Umbilical cord (tissue), 1 donor: ENCODE measurements at regions not wholly inside any gene's neighbourhood (a gene's known extent, or its start where the extent isn't known, plus 50 kb on each side); places are given as distances from the start of the nearest gene placed in this dataset.
A peak's percentile ranks its signal among the peaks of the same experiment; 100 is the strongest.
"Not testable (repeated sequence)": the region's sequence is repeated elsewhere in the genome, so short reads cannot be mapped to it uniquely, and the experiment has no call there.

Experiments
- DNase-seq: peaks from one replicate; pipeline ENCODE4 v3.0.0-alpha.2; 2015; ENCODE audit warnings: low spot score

GRCh38 chr12:131287015-131287937 lies 333.6 kb downstream of the ADGRD1 start:
- DNase-seq: no peak

DNA sequence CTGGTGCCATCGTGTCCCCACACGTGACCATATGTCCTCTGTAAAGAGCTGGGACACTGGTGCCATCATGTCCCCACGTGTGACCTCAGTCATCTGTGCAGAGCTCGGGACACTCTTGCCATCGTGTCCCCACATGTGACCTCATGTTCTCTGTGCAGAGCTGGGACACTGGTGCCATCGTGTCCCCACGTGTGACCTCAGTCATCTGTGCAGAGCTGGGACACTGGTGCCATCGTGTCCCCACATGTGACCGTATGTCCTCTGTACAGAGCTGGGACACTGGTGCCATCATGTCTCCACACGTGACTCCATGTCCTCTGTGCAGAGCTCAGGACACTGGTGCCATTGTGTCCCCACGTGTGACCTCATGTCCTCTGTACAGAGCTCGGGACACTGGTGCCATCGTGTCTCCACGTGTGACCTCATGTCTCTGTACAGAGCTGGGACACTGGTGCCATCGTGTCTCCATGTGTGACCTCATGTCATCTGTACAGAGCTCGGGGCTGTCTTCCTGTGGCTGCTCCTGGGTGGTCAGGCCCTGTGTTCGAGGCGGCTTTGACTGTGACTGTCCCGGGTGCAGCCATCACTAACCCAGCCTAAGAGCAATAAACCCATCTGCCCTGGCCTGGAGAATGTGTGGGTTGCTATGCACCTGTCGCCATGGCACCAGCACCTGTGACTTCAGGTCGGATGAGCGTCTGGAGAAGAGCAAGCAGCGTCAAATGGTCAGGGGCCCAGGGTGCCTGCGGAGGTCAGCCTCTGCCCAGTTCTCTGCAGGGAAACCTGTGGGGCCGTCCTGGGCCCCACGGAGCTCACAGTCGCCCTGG lies 334.4 kb downstream of the ADGRD1 start:
- DNase-seq: no peak

- not testable (repeated sequence) for DNase-seq
Measured at GRCh38 chr12:131288765-131289695, 335.3 kb downstream of the ADGRD1 start.

DNA sequence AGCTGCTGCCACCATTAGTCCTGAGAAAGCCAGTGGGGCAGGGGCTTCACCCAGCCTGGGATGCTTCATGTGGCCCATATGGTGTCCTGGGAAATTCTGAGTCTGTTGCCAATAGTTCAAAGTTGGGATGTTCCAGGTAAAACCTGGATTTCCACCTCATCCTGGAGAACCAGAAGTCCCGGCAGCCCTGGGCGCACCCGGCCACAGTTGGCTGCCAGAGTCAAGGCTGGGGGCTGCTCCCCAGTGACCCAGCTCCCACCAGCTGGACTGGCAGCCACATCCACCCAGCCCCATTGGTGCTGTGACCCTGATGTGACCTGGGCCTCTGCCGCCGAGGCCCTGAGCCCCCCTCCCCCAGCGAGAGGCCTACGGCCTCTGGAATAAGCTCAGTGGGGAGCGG lies 336.1 kb downstream of the ADGRD1 start:
- not testable (repeated sequence) for DNase-seq

DNA sequence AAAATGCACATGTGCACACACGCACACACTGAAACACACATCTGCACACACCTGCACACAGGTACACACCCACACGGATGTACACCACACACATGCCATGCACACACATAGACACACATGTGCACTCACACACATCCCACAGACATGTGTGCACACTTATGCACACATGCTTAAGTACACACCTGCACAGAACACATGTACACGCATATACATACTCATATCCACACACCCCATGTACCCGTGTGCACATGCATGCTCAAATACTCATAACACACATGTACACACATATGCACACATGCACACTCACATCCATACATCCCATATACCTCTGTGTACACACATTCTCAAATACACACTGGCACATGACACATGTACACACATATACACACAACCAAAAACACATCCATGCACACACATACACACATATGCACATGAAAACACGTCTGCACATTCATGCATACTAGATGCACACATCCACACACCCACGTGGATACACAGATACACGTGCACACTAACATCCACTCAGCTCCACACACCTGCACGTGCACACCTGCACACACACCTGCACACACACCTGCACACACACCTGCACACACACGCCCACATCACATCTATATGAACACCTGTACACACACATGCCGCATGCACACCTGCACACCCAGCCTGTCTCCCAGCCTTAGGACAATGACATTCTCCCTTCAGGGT lies 336.7 kb downstream of the ADGRD1 start:
- DNase-seq: no peak

GRCh38 chr12:131293071-131294015 lies 339.6 kb downstream of the ADGRD1 start:
- DNase-seq: peak; percentile 9

DNA sequence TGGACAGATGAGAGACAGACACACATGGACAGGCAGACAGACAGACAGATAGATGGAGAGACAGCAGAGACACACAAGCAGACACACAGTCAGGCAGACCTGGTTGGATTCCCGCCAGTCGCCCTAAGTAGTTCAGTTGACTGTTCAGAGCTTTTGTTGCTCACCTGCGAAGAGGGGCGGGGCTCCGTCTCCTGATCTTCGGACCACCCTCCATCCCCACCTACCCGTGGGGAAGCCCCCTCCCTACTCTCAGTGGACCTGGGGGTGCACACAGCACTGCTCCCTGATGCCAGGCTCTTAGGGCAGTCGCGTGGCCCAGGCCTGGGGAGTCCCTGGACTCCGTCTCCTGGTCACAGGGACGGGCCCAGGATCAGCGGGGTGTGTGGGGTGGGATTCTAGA lies 341.0 kb downstream of the ADGRD1 start:
- not testable (repeated sequence) for DNase-seq

- not testable (repeated sequence) for DNase-seq
Measured at GRCh38 chr12:131295117-131295516, 341.4 kb downstream of the ADGRD1 start.

DNA sequence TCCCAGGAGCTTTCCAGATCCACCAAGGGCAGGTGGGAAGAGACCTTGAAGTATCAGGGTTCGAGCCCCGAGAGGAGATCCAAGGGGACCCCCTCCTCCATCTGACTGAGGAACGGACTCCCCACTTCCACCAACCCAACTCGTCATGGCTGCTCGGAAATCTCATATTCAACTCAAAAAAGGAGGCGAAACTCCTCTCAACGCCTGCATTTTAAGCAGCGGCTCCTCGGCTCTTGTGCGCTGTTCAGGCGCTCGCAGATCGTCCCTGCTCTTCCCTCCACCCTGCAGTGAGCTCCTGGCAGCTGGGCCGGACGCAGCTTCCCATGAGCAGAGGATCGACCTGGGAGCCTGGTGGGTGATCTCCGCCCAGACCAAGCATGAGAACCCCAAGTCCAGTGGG lies 341.9 kb downstream of the ADGRD1 start:
- DNase-seq: not testable (repeated sequence)

DNA sequence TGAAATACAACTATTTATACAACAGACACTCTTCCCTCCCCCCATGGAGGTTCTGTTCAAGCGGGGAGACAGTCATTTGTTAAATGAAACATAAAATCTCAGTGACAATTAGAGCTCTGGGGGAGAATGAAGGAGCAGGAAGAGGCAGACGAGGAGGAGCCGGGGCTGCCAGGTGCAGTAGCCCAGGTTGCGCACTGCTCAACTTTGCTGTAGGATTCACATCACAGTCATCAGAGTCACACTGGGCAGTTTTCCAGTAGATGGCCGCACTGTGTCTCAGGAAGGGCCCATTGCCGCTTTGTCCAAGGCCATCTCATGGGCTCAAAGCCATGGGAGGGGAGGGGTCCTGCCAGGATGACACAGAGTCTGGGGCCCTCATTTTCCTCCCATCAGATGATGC lies 342.4 kb downstream of the ADGRD1 start:
- DNase-seq: not testable (repeated sequence)

- DNase-seq: not testable (repeated sequence)
Measured at GRCh38 chr12:131296651-131297050, 342.9 kb downstream of the ADGRD1 start.

DNA sequence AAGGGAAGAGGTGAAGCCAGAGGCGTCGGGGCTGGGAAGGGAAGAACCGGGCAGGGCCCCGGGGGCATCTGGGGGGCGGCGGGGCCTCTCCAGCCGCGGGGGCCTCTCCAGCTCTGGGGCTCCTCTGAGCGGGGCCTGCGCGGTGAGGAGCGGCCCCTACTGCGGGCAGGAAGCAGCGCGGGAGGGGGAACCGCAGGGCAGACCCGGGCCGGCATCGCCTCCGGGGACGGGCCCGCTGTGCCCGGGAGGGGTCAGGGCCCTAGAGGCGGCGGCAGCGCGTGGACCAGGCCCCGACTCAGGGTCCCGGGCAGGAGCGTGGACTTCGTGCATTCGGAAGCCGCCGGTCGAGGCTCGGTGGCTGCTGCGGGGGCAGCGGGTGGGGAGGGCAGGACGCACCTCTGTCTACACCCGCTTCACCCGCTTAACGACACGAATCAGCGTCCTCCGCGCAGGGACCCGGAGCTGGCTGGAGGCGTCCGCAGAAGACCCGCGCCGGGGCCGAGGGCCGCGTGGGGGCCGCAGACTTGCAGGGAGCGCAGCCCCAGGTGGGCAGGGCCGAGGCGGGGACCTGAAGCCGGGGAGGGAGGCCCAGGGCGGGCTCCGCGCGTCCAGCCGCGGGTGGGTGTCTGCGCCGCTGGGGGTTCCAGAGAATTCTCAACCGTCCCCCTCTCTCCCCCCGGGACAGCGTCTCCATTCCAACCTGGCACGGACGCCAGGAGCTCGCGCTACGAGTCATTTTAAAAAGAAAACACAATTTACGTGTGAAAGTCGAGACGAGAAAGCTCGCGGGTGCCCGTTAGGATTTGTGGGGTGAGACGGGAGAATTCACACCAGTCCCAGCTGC lies 345.0 kb downstream of the ADGRD1 start:
- not testable (repeated sequence) for DNase-seq

DNA sequence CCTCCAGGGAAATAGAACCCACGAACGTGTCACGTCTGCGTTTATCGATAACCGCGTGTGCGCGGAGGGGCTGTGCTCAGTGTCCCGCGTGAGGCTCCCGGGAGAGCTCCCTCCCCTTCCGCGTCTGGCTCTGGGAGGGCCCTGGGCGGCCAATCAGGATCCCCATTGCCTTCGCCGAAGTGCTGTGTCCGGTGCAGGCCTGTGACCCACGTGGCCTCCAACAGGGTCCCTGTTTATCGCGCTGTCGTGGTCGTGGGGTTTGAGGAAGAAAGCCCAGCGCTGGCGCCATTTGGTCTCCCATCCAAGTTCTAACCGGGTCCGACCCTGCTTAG lies 345.6 kb downstream of the ADGRD1 start:
- DNase-seq: not testable (repeated sequence)

DNA sequence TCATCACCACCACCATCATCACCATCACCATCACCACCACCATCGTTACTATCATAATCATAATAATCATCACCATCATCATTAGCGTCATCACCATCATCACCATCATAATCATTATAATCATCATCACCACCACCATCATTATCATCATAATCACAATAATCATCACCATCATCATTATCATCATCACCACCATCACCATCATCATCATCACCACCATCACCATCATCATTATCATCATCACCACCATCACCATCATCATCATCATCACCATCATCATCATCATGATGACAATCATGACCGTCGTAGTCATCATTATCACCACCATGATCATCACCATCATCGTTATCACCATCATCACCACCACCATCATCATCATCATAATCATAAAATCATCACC lies 349.9 kb downstream of the ADGRD1 start:
- DNase-seq: not testable (repeated sequence)

DNA sequence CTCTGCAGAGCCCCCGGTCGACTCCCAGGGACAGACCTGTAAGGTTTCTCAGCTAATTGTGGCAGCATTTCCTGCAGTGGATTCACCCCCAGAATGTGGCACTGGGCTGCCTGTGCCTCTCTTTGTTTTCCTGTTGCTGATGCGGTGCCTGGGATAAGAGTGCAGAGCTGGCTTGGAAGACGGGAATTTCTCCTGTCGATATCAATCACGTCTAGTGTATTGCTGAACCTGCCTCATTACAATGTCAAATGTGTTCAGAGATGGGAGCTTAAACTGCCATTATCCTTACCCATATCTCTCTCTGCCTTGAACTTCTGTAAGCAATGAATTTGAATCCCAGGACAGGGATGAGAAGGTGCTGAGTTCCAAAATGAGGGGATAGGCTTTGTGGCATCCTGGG lies 350.9 kb downstream of the ADGRD1 start:
- DNase-seq: not testable (repeated sequence)

- DNase-seq: no peak
Measured at GRCh38 chr12:131309700-131310099, 356.0 kb downstream of the ADGRD1 start.

DNA sequence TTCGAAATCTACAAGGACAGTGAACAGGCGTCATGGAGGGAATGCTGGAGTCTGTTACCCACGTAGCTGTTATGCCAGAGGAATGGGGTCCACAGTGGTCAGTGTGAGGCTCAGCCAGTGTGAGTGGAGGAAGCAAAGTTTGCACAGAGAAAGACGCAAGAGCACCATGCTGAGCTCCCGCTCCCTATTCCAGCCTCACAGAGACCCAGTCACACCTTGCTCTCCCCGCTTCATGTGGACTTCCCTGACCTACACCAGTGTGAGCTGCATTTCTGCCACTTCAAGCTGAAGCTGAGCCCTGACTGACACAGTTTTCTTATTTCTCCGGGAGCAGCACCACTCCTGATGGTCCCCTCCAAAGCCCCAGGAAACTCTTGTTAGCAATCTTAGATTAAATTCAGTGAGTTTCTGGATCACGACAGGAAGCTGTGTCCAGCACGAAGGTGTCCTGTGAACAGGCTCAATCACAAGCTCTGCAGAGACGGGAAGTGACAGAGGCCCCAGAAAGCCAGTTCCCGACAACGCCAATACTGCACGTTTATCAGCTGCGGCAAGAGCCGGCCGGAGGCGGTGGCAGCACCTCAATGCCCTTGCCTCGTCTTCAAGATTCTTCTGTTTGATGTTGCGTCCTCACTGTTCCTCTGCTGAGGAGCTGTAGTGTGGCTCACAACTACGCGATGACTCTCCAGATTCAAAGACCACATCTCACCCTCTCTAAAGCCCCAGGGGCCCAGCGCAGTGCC lies 356.7 kb downstream of the ADGRD1 start:
- DNase-seq: not testable (repeated sequence)

DNA sequence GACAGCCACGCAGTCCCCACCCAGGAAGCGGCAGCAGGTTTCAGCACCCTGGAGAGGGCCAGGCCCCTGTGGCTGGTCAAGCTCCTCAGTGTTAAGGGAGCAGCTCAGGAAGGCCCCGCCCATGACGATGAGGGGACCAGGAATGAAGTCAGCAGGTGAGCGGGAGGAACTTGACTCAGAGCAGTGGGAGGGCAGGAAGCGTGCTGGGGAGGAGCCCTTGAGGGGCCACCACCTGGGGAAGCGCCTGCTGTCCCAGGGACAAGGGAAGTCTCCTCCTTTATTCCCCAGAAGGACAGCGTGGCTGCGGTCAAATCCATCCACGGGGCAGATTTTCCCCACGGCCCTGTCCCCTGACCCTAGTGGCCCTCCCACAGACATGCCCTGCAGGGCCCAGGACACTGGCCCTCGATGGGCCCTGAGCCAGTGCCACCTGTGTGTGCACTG lies 357.6 kb downstream of the ADGRD1 start:
- DNase-seq: peak; percentile 7
